Subcutaneous abdominal adipose tissue (tissue), 5 donors: ENCODE measurements at regions not wholly inside any gene's neighbourhood (a gene's known extent, or its start where the extent isn't known, plus 50 kb on each side); places are given as distances from the start of the nearest gene placed in this dataset.

Experiments
- H3K27ac ChIP-seq: one replicate; pipeline ENCODE4 v1.7.0; 2013; ENCODE audit warnings: low read depth, mild to moderate bottlenecking, inconsistent platforms, low read length, moderate library complexity
- H3K27me3 ChIP-seq, 5 donors: one replicate each; pipeline ENCODE4 v1.7.0; 2013; ENCODE audit warnings: low read length in 5 of 5, inconsistent platforms in 1 of 5; ENCODE audit not compliant: control insufficient read depth in 5 of 5, insufficient read depth in 4 of 5
- H3K36me3 ChIP-seq, 5 donors: one replicate each; pipeline ENCODE4 v1.7.0; 2013; ENCODE audit warnings: low read length in 5 of 5; ENCODE audit not compliant: control insufficient read depth in 5 of 5, insufficient read depth in 5 of 5
- H3K4me1 ChIP-seq, 5 donors: one replicate each; pipeline ENCODE4 v1.7.0; 2013; ENCODE audit warnings: low read length in 5 of 5, mild to moderate bottlenecking in 3 of 5, moderate library complexity in 1 of 5; ENCODE audit not compliant: control insufficient read depth in 5 of 5, insufficient read depth in 5 of 5
- H3K4me3 ChIP-seq, 5 donors: one replicate each; pipeline ENCODE4 v1.7.0; 2013; ENCODE audit warnings: low read length in 5 of 5, low read depth in 1 of 5
- H3K9ac ChIP-seq, 5 donors: one replicate each; pipeline ENCODE4 v1.7.0; 2013; ENCODE audit warnings: low read length in 5 of 5, mild to moderate bottlenecking in 4 of 5, moderate library complexity in 3 of 5
- H3K9me3 ChIP-seq, 5 donors: one replicate each; pipeline ENCODE4 v1.7.0; 2013; ENCODE audit warnings: low read length in 5 of 5; ENCODE audit not compliant: control insufficient read depth in 5 of 5
- donor health status: healthy.
- donor health status: healthy.
- donor health status: healthy.
- donor health status: healthy.
- donor health status: healthy.

- no peaks in the 10 kb centered on the region for H3K27me3 ChIP-seq
- H3K4me1 ChIP-seq = no peaks in the 10 kb centered on the region
- no peak overlapping the region for H3K4me3 ChIP-seq
- no peak overlapping the region for H3K27ac ChIP-seq
- H3K9me3 ChIP-seq = no peaks in the 10 kb centered on the region
- H3K9ac ChIP-seq = no peak overlapping the region
- H3K36me3 ChIP-seq = no peaks in the 10 kb centered on the region
Measured at GRCh38 chr2:75932996-75933395, 222.3 kb upstream of the GCFC2 start.

GRCh38 chr2:75928093-75928492 is 217.4 kb upstream of the GCFC2 start:
- no peaks in the 10 kb centered on the region for H3K36me3 ChIP-seq
- H3K9ac ChIP-seq = no peak overlapping the region
- no peak overlapping the region for H3K27ac ChIP-seq
- H3K9me3 ChIP-seq = no peaks in the 10 kb centered on the region
- H3K4me3 ChIP-seq = no peak overlapping the region
- no peaks in the 10 kb centered on the region for H3K27me3 ChIP-seq
- H3K4me1 ChIP-seq = no peaks in the 10 kb centered on the region

- no peak overlapping the region for H3K4me3 ChIP-seq
- no peaks in the 10 kb centered on the region for H3K27me3 ChIP-seq
- H3K27ac ChIP-seq = no peak overlapping the region
- no peak overlapping the region for H3K9ac ChIP-seq
- H3K36me3 ChIP-seq = no peaks in the 10 kb centered on the region
- H3K9me3 ChIP-seq = peaks cover 0 to 1% (median 0%) of the 10 kb centered on the region in 5 donors
- H3K4me1 ChIP-seq = no peaks in the 10 kb centered on the region
Measured at GRCh38 chr2:75925331-75926024, 214.8 kb upstream of the GCFC2 start.

- Histone ChIP-seq H3K27me3 (no peaks in the 10 kb centered on the region), H3K4me3 (no peak overlapping the region), H3K4me1 (no peaks in the 10 kb centered on the region), H3K27ac (no peak overlapping the region), H3K36me3 (no peaks in the 10 kb centered on the region), H3K9me3 (peaks cover 0 to 2% (median 0%) of the 10 kb centered on the region in 5 donors), H3K9ac (no peak overlapping the region)
Measured at GRCh38 chr2:75922191-75922590, 211.5 kb upstream of the GCFC2 start.

- no peak overlapping the region for H3K27ac ChIP-seq
- H3K4me1 ChIP-seq = no peaks in the 10 kb centered on the region
- H3K9ac ChIP-seq = no peak overlapping the region
- H3K9me3 ChIP-seq = peaks cover 0 to 2% (median 0%) of the 10 kb centered on the region in 5 donors
- H3K4me3 ChIP-seq = no peak overlapping the region
- no peaks in the 10 kb centered on the region for H3K27me3 ChIP-seq
- H3K36me3 ChIP-seq = no peaks in the 10 kb centered on the region
Measured at GRCh38 chr2:75920859-75921551, 210.3 kb upstream of the GCFC2 start.

- peaks cover 0 to 2% (median 0%) of the 10 kb centered on the region in 5 donors for H3K9me3 ChIP-seq
- no peak overlapping the region for H3K27ac ChIP-seq
- H3K9ac ChIP-seq = no peak overlapping the region
- H3K36me3 ChIP-seq = no peaks in the 10 kb centered on the region
- H3K4me1 ChIP-seq = no peaks in the 10 kb centered on the region
- H3K27me3 ChIP-seq = no peaks in the 10 kb centered on the region
- no peak overlapping the region for H3K4me3 ChIP-seq
Measured at GRCh38 chr2:75915851-75916634, 205.3 kb upstream of the GCFC2 start.

- Histone ChIP-seq H3K4me1 (no peaks in the 10 kb centered on the region), H3K36me3 (no peaks in the 10 kb centered on the region), H3K27me3 (no peaks in the 10 kb centered on the region), H3K9ac (no peak overlapping the region), H3K27ac (no peak overlapping the region), H3K9me3 (no peaks in the 10 kb centered on the region), H3K4me3 (no peak overlapping the region)
Measured at GRCh38 chr2:75896779-75897366, 186.2 kb upstream of the GCFC2 start.

GRCh38 chr2:75894170-75894569 is 183.5 kb upstream of the GCFC2 start:
- H3K4me3 ChIP-seq = no peak overlapping the region
- H3K9ac ChIP-seq = no peak overlapping the region
- no peaks in the 10 kb centered on the region for H3K36me3 ChIP-seq
- no peaks in the 10 kb centered on the region for H3K9me3 ChIP-seq
- H3K27ac ChIP-seq = no peak overlapping the region
- no peaks in the 10 kb centered on the region for H3K4me1 ChIP-seq
- H3K27me3 ChIP-seq = no peaks in the 10 kb centered on the region

GRCh38 chr2:75892490-75892889 is 181.8 kb upstream of the GCFC2 start:
- no peak overlapping the region for H3K9ac ChIP-seq
- no peak overlapping the region for H3K27ac ChIP-seq
- no peak overlapping the region for H3K4me3 ChIP-seq
- no peaks in the 10 kb centered on the region for H3K27me3 ChIP-seq
- H3K4me1 ChIP-seq = no peaks in the 10 kb centered on the region
- no peaks in the 10 kb centered on the region for H3K9me3 ChIP-seq
- H3K36me3 ChIP-seq = no peaks in the 10 kb centered on the region

GRCh38 chr2:75882530-75882929 is 171.8 kb upstream of the GCFC2 start:
- Histone ChIP-seq H3K9me3 (no peaks in the 10 kb centered on the region), H3K27me3 (no peaks in the 10 kb centered on the region), H3K36me3 (no peaks in the 10 kb centered on the region), H3K4me1 (no peaks in the 10 kb centered on the region), H3K27ac (no peak overlapping the region), H3K9ac (no peak overlapping the region), H3K4me3 (no peak overlapping the region)
